Activated CD8-positive, alpha-beta memory T cell treated with anti-CD3 and anti-CD28 coated beads for 36 hours (primary cell): ENCODE measurements at regions not wholly inside any gene's neighbourhood (a gene's known extent, or its start where the extent isn't known, plus 50 kb on each side); places are given as distances from the start of the nearest gene placed in this dataset.

Experiments
- CTCF ChIA-PET: fragments of 350-600 bp; sonication (Branson Sonifier 250); formaldehyde crosslinking; loops from one replicate; lab custom pipeline; 2021; ENCODE audit warnings: antibody characterized with exemption; lab: Charles Lee
- POLR2A ChIA-PET: fragments of 350-600 bp; sonication (Branson Sonifier 250); formaldehyde crosslinking; loops from one replicate; lab custom pipeline; 2021; ENCODE audit warnings: antibody characterized with exemption; lab: Charles Lee

GRCh38 chr21:35321322-35322200, 272.5 kb upstream of the RUNX1 start:
- POLR2A ChIA-PET, result no interaction called here
- CTCF ChIA-PET, result no interaction called here

- ChIA-PET CTCF (no interaction called here), POLR2A (no interaction called here)
These were observed 270.7 kb upstream of the RUNX1 start for GRCh38 chr21:35319684-35320283.

- POLR2A ChIA-PET, result no interaction called here
- CTCF ChIA-PET, result no interaction called here
These were observed 267.8 kb upstream of the RUNX1 start for GRCh38 chr21:35316933-35317332.

GRCh38 chr21:35316456-35316855, 267.4 kb upstream of the RUNX1 start:
- ChIA-PET CTCF (no interaction called here), POLR2A (no interaction called here)

- ChIA-PET CTCF (no interaction called here), POLR2A (no interaction called here)
These were observed 265.9 kb upstream of the RUNX1 start for GRCh38 chr21:35314857-35315582.

GRCh38 chr21:35311985-35312384, 262.9 kb upstream of the RUNX1 start:
- POLR2A ChIA-PET, result no interaction called here
- CTCF ChIA-PET, result no interaction called here

- ChIA-PET CTCF (no interaction called here), POLR2A (no interaction called here)
These were observed 260.2 kb upstream of the RUNX1 start for GRCh38 chr21:35309316-35309715.

- ChIA-PET POLR2A (no interaction called here), CTCF (no interaction called here)
These were observed 254.0 kb upstream of the RUNX1 start for GRCh38 chr21:35303085-35303484.

- POLR2A ChIA-PET, result no interaction called here
- CTCF ChIA-PET, result no interaction called here
These were observed 249.7 kb upstream of the RUNX1 start for GRCh38 chr21:35298757-35299156.

- ChIA-PET CTCF (no interaction called here), POLR2A (no interaction called here)
These were observed 248.6 kb upstream of the RUNX1 start for GRCh38 chr21:35297665-35298064.

- POLR2A ChIA-PET, result no interaction called here
- CTCF ChIA-PET, result no interaction called here
These were observed 245.3 kb upstream of the RUNX1 start for GRCh38 chr21:35294231-35294898.

GRCh38 chr21:35291973-35292627, 243.0 kb upstream of the RUNX1 start:
- ChIA-PET CTCF (no interaction called here), POLR2A (no interaction called here)

GRCh38 chr21:35291034-35291433, 241.9 kb upstream of the RUNX1 start:
- ChIA-PET CTCF (no interaction called here), POLR2A (no interaction called here)

GRCh38 chr21:35288238-35288637, 239.1 kb upstream of the RUNX1 start:
- ChIA-PET POLR2A (no interaction called here), CTCF (no interaction called here)

GRCh38 chr21:35284199-35284598, 235.1 kb upstream of the RUNX1 start:
- CTCF ChIA-PET, result no interaction called here

GRCh38 chr21:35282944-35283343, 233.8 kb upstream of the RUNX1 start:
- CTCF ChIA-PET, result no interaction called here
- POLR2A ChIA-PET, result no interaction called here

More at GRCh38 chr21:35284199-35284598, 235.1 kb upstream of the RUNX1 start:
- POLR2A ChIA-PET, result no interaction called here

GRCh38 chr21:35281956-35282355, 232.9 kb upstream of the RUNX1 start:
- POLR2A ChIA-PET, result no interaction called here
- CTCF ChIA-PET, result no interaction called here

GRCh38 chr21:35280231-35280630, 231.1 kb upstream of the RUNX1 start:
- CTCF ChIA-PET, result no interaction called here
- POLR2A ChIA-PET, result no interaction called here

- POLR2A ChIA-PET, result interaction anchor here (0.5 kb wide), 1 partner anchor 1500 kb away, joined by 4 read pairs; no protein-coding TSS in a partner anchor
These were observed 226.7 kb upstream of the RUNX1 start for GRCh38 chr21:35275776-35276175.

More at GRCh38 chr21:35275776-35276175, 226.7 kb upstream of the RUNX1 start:
- CTCF ChIA-PET, result interaction anchor here (0.6 kb wide), 1 partner anchor 25 kb away, joined by 3 read pairs; no protein-coding TSS in a partner anchor
